ENCODE measurements at regions not wholly inside any gene's neighbourhood (a gene's known extent, or its start where the extent isn't known, plus 50 kb on each side); places are given as distances from the start of the nearest gene placed in this dataset.

DNA sequence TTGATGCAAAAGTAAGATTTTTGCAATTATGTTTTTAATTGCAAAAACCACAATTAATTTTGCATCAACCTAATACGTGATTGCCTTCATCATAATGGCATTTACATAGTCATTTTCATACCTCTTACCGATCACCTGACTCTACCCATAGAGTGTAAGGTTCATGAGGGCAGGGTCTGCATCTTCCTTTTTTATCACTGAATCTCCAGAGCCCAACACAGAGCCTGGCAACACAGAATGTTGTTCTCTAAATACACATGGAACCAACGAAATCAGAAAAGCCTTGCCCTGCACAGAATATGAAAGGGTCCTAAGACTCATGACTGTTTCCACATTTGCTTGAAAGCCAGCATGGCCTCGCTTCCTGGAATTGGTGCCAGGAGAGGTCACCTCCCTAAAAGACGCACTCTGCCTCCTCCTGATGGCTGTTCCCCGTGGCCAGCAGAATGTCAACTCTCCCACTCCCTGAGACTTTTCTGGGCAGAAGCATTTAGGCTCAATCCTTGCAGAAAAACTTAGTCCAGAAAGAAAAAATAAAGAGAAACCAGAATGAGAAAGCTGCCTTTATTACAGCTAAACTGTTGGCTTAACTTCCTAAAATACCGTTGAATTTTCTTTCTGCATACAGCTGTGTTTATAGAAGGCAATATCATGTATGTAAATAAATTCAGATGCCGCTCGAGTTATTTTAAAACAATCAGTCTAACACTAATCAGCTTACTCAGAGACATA lies 327.8 kb upstream of the MAF start:
- no peaks in the 10 kb centered on the region for H3K9me3 ChIP-seq (ENCODE audit: insufficient read depth, low read length)
- H3K27me3 ChIP-seq (ENCODE audit: low read length) = no peaks in the 10 kb centered on the region
- no peak overlapping the region for H3K9ac ChIP-seq (ENCODE audit: low read length)
- H2AFZ ChIP-seq (ENCODE audit: low read depth, low read length, severe bottlenecking) = no peak overlapping the region
- no peaks in the 10 kb centered on the region; the same call in 1 of the 2 replicates for H4K20me1 ChIP-seq (ENCODE audit: low read depth, low read length)
- H3K4me2 ChIP-seq (ENCODE audit: low read depth, low read length, poor library complexity, severe bottlenecking) = no peak overlapping the region
- no peaks in the 10 kb centered on the region for H3K9me2 ChIP-seq (replicated peaks; ENCODE audit: insufficient read depth, low read length)
- TF ChIP-seq EZH2phosphoT487 (conservative IDR thresholded peaks at IDR 0.05; ENCODE audit: low read length) = no peak
- TF ChIP-seq, protein P1, sequence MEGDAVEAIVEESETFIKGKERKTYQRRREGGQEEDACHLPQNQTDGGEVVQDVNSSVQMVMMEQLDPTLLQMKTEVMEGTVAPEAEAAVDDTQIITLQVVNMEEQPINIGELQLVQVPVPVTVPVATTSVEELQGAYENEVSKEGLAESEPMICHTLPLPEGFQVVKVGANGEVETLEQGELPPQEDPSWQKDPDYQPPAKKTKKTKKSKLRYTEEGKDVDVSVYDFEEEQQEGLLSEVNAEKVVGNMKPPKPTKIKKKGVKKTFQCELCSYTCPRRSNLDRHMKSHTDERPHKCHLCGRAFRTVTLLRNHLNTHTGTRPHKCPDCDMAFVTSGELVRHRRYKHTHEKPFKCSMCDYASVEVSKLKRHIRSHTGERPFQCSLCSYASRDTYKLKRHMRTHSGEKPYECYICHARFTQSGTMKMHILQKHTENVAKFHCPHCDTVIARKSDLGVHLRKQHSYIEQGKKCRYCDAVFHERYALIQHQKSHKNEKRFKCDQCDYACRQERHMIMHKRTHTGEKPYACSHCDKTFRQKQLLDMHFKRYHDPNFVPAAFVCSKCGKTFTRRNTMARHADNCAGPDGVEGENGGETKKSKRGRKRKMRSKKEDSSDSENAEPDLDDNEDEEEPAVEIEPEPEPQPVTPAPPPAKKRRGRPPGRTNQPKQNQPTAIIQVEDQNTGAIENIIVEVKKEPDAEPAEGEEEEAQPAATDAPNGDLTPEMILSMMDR (IDR thresholded peaks at IDR 0.05; ENCODE audit: insufficient read depth, low read length, poor library complexity, severe bottlenecking) = no peak
- H3K79me2 ChIP-seq (ENCODE audit: insufficient read depth, low read length) = no peaks in the 10 kb centered on the region
- no peaks in the 10 kb centered on the region for H3K36me3 ChIP-seq (ENCODE audit: low read length)
- H3K27ac ChIP-seq (ENCODE audit: low read depth, low read length) = no peak overlapping the region
- no peaks in the 10 kb centered on the region for H3F3A ChIP-seq (ENCODE audit: insufficient read depth)
- no peak overlapping the region for H3K4me3 ChIP-seq (ENCODE audit: insufficient read depth, low read length, poor library complexity, severe bottlenecking)

DNA sequence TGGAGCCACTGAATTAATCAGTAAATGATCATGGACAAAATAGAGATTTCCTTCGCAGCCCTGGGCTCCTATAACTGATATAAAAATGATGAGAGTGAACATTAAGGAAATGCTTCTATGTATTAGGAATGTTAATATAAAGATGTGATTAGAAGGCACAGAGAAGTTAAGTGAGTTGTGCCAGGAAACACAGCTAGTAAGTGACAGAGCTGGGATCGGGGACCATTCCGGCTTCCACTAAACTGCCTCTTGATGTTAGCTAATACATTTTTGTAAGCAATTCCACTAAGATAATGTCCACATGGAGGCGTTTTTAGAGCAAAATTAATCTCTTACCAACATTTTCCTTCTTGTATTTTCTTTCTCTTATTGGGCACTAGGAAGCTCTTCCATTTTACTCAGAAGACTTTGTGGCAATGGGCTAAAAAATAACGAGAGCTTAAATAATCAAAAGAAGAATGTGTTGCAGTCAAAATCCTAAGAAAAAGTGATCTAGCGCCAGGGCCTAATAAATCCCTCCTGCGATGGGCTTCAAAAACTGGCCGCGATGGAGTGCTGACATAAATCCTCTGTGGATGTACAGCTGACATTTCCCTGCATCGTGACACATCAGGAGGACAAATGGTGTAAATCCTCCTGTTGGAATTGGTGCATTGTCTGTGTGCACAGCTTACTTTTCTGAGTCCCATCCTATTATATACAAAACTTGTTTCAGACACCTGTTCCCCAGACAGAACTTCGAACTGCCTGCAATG lies 326.1 kb upstream of the MAF start:
- Histone ChIP-seq H3K4me3 (ENCODE audit: insufficient read depth, low read length, poor library complexity, severe bottlenecking) (no peak overlapping the region), H3K9ac (ENCODE audit: low read length) (no peak overlapping the region), H3K36me3 (ENCODE audit: low read length) (no peaks in the 10 kb centered on the region), H3K4me2 (ENCODE audit: low read depth, low read length, poor library complexity, severe bottlenecking) (no peak overlapping the region), H4K20me1 (ENCODE audit: low read depth, low read length) (no peaks in the 10 kb centered on the region; the same call in 1 of the 2 replicates), H3F3A (ENCODE audit: insufficient read depth) (no peaks in the 10 kb centered on the region), H3K27ac (ENCODE audit: low read depth, low read length) (no peak overlapping the region), H3K79me2 (ENCODE audit: insufficient read depth, low read length) (no peaks in the 10 kb centered on the region), H2AFZ (ENCODE audit: low read depth, low read length, severe bottlenecking) (no peak overlapping the region), H3K27me3 (ENCODE audit: low read length) (no peaks in the 10 kb centered on the region), H3K9me2 (replicated peaks; ENCODE audit: insufficient read depth, low read length) (no peaks in the 10 kb centered on the region), H3K9me3 (ENCODE audit: insufficient read depth, low read length) (no peaks in the 10 kb centered on the region)
- TF ChIP-seq, protein P1 (IDR thresholded peaks at IDR 0.05; ENCODE audit: insufficient read depth, low read length, poor library complexity, severe bottlenecking) = no peak
- TF ChIP-seq EZH2phosphoT487 (conservative IDR thresholded peaks at IDR 0.05; ENCODE audit: low read length) = no peak

DNA sequence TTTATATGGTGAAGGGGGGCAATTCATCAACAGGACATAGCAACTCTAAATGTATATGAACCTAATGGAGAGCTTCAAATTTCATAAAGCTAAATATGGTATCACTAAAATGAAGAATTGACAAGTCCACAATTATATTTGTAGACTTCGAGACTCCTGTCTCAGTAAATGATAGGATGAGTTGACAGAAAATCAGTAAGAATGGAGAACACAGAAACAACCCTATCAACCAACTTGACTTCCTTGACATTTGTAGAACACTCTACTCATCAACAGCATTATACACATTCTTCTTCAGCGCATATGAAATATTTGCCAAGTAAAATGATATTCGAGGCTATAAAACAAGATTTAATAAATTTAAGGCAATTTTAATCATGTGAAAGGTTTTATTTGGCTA lies 322.9 kb upstream of the MAF start:
- Histone ChIP-seq H3K9me3 (ENCODE audit: insufficient read depth, low read length) (no peaks in the 10 kb centered on the region), H3K27me3 (ENCODE audit: low read length) (no peaks in the 10 kb centered on the region), H3K9me2 (replicated peaks; ENCODE audit: insufficient read depth, low read length) (no peaks in the 10 kb centered on the region), H3F3A (ENCODE audit: insufficient read depth) (no peaks in the 10 kb centered on the region), H3K27ac (ENCODE audit: low read depth, low read length) (no peak overlapping the region), H3K4me2 (ENCODE audit: low read depth, low read length, poor library complexity, severe bottlenecking) (no peak overlapping the region), H4K20me1 (ENCODE audit: low read depth, low read length) (no peaks in the 10 kb centered on the region; the same call in 1 of the 2 replicates), H3K79me2 (ENCODE audit: insufficient read depth, low read length) (no peaks in the 10 kb centered on the region), H3K36me3 (ENCODE audit: low read length) (no peaks in the 10 kb centered on the region), H3K9ac (ENCODE audit: low read length) (no peak overlapping the region), H2AFZ (ENCODE audit: low read depth, low read length, severe bottlenecking) (no peak overlapping the region), H3K4me3 (ENCODE audit: insufficient read depth, low read length, poor library complexity, severe bottlenecking) (no peak overlapping the region)
- TF ChIP-seq, protein P1 (IDR thresholded peaks at IDR 0.05; ENCODE audit: insufficient read depth, low read length, poor library complexity, severe bottlenecking) = no peak
- no peak for TF ChIP-seq EZH2phosphoT487 (conservative IDR thresholded peaks at IDR 0.05; ENCODE audit: low read length)

All from SU-DHL-6 (cell line).